H9 (cell line): ENCODE measurements at regions not wholly inside any gene's neighbourhood (a gene's known extent, or its start where the extent isn't known, plus 50 kb on each side); places are given as distances from the start of the nearest gene placed in this dataset.

Experiments used
- DNase-seq: peaks from one replicate; pipeline ENCODE4 v3.0.0-alpha.2; 2017
- H2AFZ ChIP-seq: one replicate; pipeline ENCODE4 v1.6.1; 2013; ENCODE audit warnings: mild to moderate bottlenecking, low read length, control low read depth, moderate library complexity
- H2AK5ac ChIP-seq: 2 replicates; pipeline ENCODE4 v1.6.1; 2013; ENCODE audit warnings: low read length, control low read depth, mixed read lengths; ENCODE audit not compliant: insufficient read length
- H2BK120ac ChIP-seq: one replicate; pipeline ENCODE4 v1.6.1; 2013; ENCODE audit warnings: low read depth, mild to moderate bottlenecking, low read length, control low read depth, inconsistent platforms; ENCODE audit not compliant: poor library complexity, severe bottlenecking
- H2BK12ac ChIP-seq: 2 replicates; pipeline ENCODE4 v1.6.1; 2013; ENCODE audit warnings: low read length, control low read depth, mixed read lengths, low read depth; ENCODE audit not compliant: insufficient read length
- H2BK15ac ChIP-seq: 2 replicates; pipeline ENCODE4 v1.6.1; 2013; ENCODE audit warnings: low read depth, low read length, control low read depth
- H2BK20ac ChIP-seq: one replicate; pipeline ENCODE4 v1.6.1; 2013; ENCODE audit warnings: low read depth, mild to moderate bottlenecking, low read length, control low read depth, inconsistent platforms; ENCODE audit not compliant: poor library complexity, severe bottlenecking
- H2BK5ac ChIP-seq: 2 replicates; pipeline ENCODE4 v1.6.1; 2013; ENCODE audit warnings: low read length, control low read depth, mixed read lengths; ENCODE audit not compliant: insufficient read length
- H3K14ac ChIP-seq: 2 replicates; pipeline ENCODE4 v1.6.1; 2013; ENCODE audit warnings: low read length, control low read depth; ENCODE audit not compliant: insufficient read depth
- H3K18ac ChIP-seq: 2 replicates; pipeline ENCODE4 v1.6.1; 2013; ENCODE audit warnings: low read depth, mild to moderate bottlenecking, mixed read lengths, low read length, control low read depth; ENCODE audit not compliant: insufficient read length
- H3K23ac ChIP-seq: 2 replicates; pipeline ENCODE4 v1.6.1; 2013; ENCODE audit warnings: low read length, control low read depth, mixed read lengths, low read depth; ENCODE audit not compliant: insufficient read length
- H3K23me2 ChIP-seq: 2 replicates; pipeline ENCODE4 v1.6.1; 2013; ENCODE audit warnings: low read depth, mild to moderate bottlenecking, mixed read lengths, low read length, control low read depth; ENCODE audit not compliant: insufficient read length, poor library complexity, severe bottlenecking
- H3K27ac ChIP-seq: 2 replicates; pipeline ENCODE4 v1.5.1; 2013; ENCODE audit warnings: low read length, control low read depth, mixed read lengths, low read depth; ENCODE audit not compliant: insufficient read length
- H3K27me3 ChIP-seq: 2 replicates; pipeline ENCODE4 v1.6.1; 2013; ENCODE audit warnings: low read length, control low read depth, inconsistent platforms; ENCODE audit not compliant: insufficient read depth
- H3K4ac ChIP-seq: 2 replicates; pipeline ENCODE4 v1.6.1; 2013; ENCODE audit warnings: low read depth, mild to moderate bottlenecking, control low read depth, inconsistent platforms, low read length, moderate library complexity
- H3K4me1 ChIP-seq: 2 replicates; pipeline ENCODE4 v1.6.1; 2013; ENCODE audit warnings: low read length, control low read depth, inconsistent platforms; ENCODE audit not compliant: insufficient read depth
- H3K4me2 ChIP-seq: 2 replicates; pipeline ENCODE4 v1.6.1; 2013; ENCODE audit warnings: low read length, control low read depth, mixed read lengths; ENCODE audit not compliant: insufficient read length, insufficient read depth
- H3K56ac ChIP-seq: 2 replicates; pipeline ENCODE4 v1.6.1; 2013; ENCODE audit warnings: low read depth, mild to moderate bottlenecking, mixed read lengths, low read length, control low read depth; ENCODE audit not compliant: insufficient read length
- H3K79me1 ChIP-seq: 2 replicates; pipeline ENCODE4 v1.6.1; 2013; ENCODE audit warnings: low read depth, mild to moderate bottlenecking, moderate library complexity, low read length, control low read depth, inconsistent platforms; ENCODE audit not compliant: insufficient read depth, poor library complexity, severe bottlenecking
- H3K79me2 ChIP-seq: 2 replicates; pipeline ENCODE4 v1.6.1; 2013; ENCODE audit warnings: low read length, control low read depth, inconsistent platforms; ENCODE audit not compliant: insufficient read depth
- H3K9ac ChIP-seq: 2 replicates; pipeline ENCODE4 v1.6.1; 2013; ENCODE audit warnings: low read length, control low read depth, mixed read lengths; ENCODE audit not compliant: insufficient read length; ENCODE audit errors: extremely low read depth
- H3K9me3 ChIP-seq: one replicate; pipeline ENCODE4 v1.6.1; 2013; ENCODE audit warnings: low read depth, low read length, inconsistent platforms; ENCODE audit not compliant: control insufficient read depth
- H3T11ph ChIP-seq: one replicate; pipeline ENCODE4 v1.6.1; 2013; ENCODE audit warnings: mild to moderate bottlenecking, low read length, control low read depth, inconsistent platforms
- H4K20me1 ChIP-seq: one replicate; pipeline ENCODE4 v1.6.1; 2013; ENCODE audit not compliant: control insufficient read depth, insufficient read length, insufficient read depth
- H4K5ac ChIP-seq: 2 replicates; pipeline ENCODE4 v1.6.1; 2013; ENCODE audit warnings: low read depth, mild to moderate bottlenecking, mixed read lengths, low read length, control low read depth; ENCODE audit not compliant: insufficient read length
- H4K8ac ChIP-seq: replicated peaks from 2 replicates; pipeline ENCODE4 v1.6.1; 2013; ENCODE audit warnings: low read length, control low read depth, mixed read lengths, low read depth; ENCODE audit not compliant: insufficient read length
- H4K91ac ChIP-seq: 2 replicates; pipeline ENCODE4 v1.6.1; 2013; ENCODE audit warnings: low read depth, mild to moderate bottlenecking, moderate library complexity, mixed read lengths, low read length, control low read depth; ENCODE audit not compliant: insufficient read length
- H3K27ac Mint-ChIP-seq, 3 experiments: 2 replicates in 2 of 3; 3 replicates in 1 of 3; pipeline ENCODE4 v1.8.0; 2020 to 2021; ENCODE audit warnings: mixed read lengths in 3 of 3, mild to moderate bottlenecking in 1 of 3, moderate library complexity in 1 of 3
- H3K27me3 Mint-ChIP-seq: 2 replicates; pipeline ENCODE4 v1.8.0; 2021; ENCODE audit warnings: low read depth, mild to moderate bottlenecking, moderate library complexity, mixed read lengths
- H3K36me3 Mint-ChIP-seq, 3 experiments: 2 replicates in 2 of 3; 3 replicates in 1 of 3; pipeline ENCODE4 v1.8.0; 2020 to 2021; ENCODE audit warnings: low read depth in 3 of 3, mixed read lengths in 3 of 3; ENCODE audit not compliant: insufficient read depth in 1 of 3
- H3K4me1 Mint-ChIP-seq, 2 experiments: 2 replicates each; pipeline ENCODE4 v1.8.0; 2020; ENCODE audit warnings: mixed read lengths in 2 of 2
- H3K4me3 Mint-ChIP-seq, 2 experiments: 2 replicates in 1 of 2; 3 replicates in 1 of 2; pipeline ENCODE4 v1.8.0; 2020 to 2021; ENCODE audit warnings: mild to moderate bottlenecking in 2 of 2, mixed read lengths in 2 of 2, moderate library complexity in 1 of 2
- H3K9me3 Mint-ChIP-seq, 2 experiments: 2 replicates in 1 of 2; 3 replicates in 1 of 2; pipeline ENCODE4 v1.8.0; 2020; ENCODE audit warnings: mild to moderate bottlenecking in 2 of 2, mixed read lengths in 2 of 2, moderate library complexity in 1 of 2
- CTCF ChIP-seq: fragments of 200-600 bp; sonication (generic); conservative IDR thresholded peaks from 3 replicates; pipeline ENCODE4 v1.8.0; 2021; ENCODE audit warnings: antibody characterized with exemption, mild to moderate bottlenecking
- WGBS: extraction: QIAGEN DNeasy Blood & Tissue Kit; methylation state at CpG from one replicate; pipeline ENCODE4 v1.1.7; 2013; ENCODE audit warnings: missing lambda C conversion rate, low lambda C conversion rate, mixed read lengths; ENCODE audit not compliant: insufficient read length; ENCODE audit errors: extremely low coverage; 5-methylcytosine and 5-hydroxymethylcytosine counted together

- no peak overlapping the region for H2BK5ac ChIP-seq
- H2BK15ac ChIP-seq = no peak overlapping the region
- no peaks in the 10 kb centered on the region for H3K23me2 ChIP-seq
- Mint-ChIP-seq H3K4me1 (no peaks in the 10 kb centered on the region), H3K27me3 (no peaks in the 10 kb centered on the region), H3K27ac (no peak overlapping the region), H3K9me3 (no peaks in the 10 kb centered on the region; a peak in 1 of 5 replicates), H3K4me3 (no peak overlapping the region), H3K36me3 (no peaks in the 10 kb centered on the region)
- H4K91ac ChIP-seq = no peak overlapping the region
- no peak overlapping the region for H3K23ac ChIP-seq
- H2AK5ac ChIP-seq = no peak overlapping the region
- H2BK12ac ChIP-seq = no peak overlapping the region
- H4K20me1 ChIP-seq = no peaks in the 10 kb centered on the region
- H2AFZ ChIP-seq = no peak overlapping the region
- no peak overlapping the region for H4K5ac ChIP-seq
- H3K4me1 ChIP-seq = no peaks in the 10 kb centered on the region
- no peaks in the 10 kb centered on the region for H3K9me3 ChIP-seq
- H3T11ph ChIP-seq = no peak overlapping the region
- no peak overlapping the region for H2BK120ac ChIP-seq
- H2BK20ac ChIP-seq = no peak overlapping the region
- H3K79me1 ChIP-seq = no peaks in the 10 kb centered on the region
- no peak overlapping the region for H3K14ac ChIP-seq
- H4K8ac ChIP-seq = no peak overlapping the region
- no peak for DNase-seq
- H3K27ac ChIP-seq = no peak overlapping the region
- TF ChIP-seq CTCF = no peak
- no peak overlapping the region for H3K9ac ChIP-seq
- H3K56ac ChIP-seq = no peak overlapping the region
- H3K27me3 ChIP-seq = no peaks in the 10 kb centered on the region
- no peaks in the 10 kb centered on the region for H3K79me2 ChIP-seq
- no peak overlapping the region for H3K4ac ChIP-seq
- H3K18ac ChIP-seq = no peak overlapping the region
- WGBS = no CpG with 5 or more reads among the region's 5 CpGs
- H3K4me2 ChIP-seq = no peak overlapping the region
Measured at GRCh38 chr4:53659112-53659511, 67.8 kb upstream of the LNX1 start.
